Kidney tubule cell (primary cell): ENCODE measurements at regions not wholly inside any gene's neighbourhood (a gene's known extent, or its start where the extent isn't known, plus 50 kb on each side); places are given as distances from the start of the nearest gene placed in this dataset.
"Not testable (repeated sequence)": the region's sequence is repeated elsewhere in the genome, so short reads cannot be mapped to it uniquely, and the experiment has no call there.

Experiments
- DNase-seq: peaks from one replicate; pipeline ENCODE4 v3.0.0-alpha.2; 2018; ENCODE audit warnings: low spot score

DNA sequence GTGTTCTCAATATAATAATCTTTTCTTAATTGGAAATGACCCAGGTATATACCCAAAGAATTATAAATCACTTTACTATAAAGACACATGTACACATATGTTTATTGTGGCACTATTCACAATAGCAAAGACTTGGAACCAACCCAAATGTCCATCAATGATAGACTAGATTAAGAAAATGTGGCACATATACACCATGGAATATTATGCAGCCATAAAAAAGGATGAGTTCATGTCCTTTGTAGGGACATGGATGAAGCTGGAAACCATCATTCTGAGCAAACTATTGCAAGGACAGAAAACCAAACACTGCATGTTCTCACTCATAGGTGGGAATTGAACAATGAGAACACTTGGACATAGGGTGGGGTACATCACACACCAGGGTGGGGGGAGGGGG, 56.8 kb downstream of the SCGB2B2 start:
- DNase-seq, result not testable (repeated sequence)

- no peak for DNase-seq
Measured at GRCh38 chr19:34618410-34618809, 58.5 kb downstream of the SCGB2B2 start.

DNA sequence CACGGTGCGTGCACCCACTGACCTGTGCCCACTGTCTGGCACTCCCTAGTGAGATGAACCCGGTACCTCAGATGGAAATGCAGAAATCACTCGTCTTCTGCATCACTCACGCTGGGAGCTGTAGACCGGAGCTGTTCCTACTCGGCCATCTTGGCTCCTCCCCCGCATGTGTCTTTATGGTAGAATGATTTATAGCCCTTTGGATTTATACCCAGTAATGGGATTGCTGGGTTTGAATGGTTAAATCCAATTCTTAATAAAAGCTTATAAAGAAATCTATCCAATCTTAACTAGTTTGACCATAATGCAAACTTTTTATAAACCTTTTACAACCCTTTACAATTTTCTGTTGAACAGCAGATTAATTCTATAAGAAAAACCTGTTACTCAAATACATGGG, 59.0 kb downstream of the SCGB2B2 start:
- not testable (repeated sequence) for DNase-seq

GRCh38 chr19:34603003-34603402, 74.0 kb downstream of the SCGB2B2 start:
- DNase-seq, result no peak

DNA sequence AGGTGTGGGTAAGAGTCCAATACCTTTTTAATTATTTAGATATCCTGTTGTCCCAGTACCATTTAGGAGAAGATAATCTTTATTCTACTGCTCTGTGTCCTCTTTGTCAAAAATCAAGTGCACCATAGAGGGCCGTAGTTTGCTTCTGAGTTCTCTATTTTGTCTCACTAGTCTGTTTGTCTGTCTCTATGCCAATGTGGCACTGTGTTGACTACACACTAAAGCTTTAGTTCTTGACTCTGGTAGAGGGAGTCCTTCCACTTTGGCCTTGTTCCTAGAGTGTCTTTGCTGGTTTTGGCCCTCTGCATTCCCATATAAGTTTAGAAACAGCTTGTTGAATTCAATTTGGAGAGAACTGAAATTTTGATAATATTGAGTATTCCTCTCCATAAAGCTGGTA, 75.9 kb downstream of the SCGB2B2 start:
- DNase-seq, result no peak

DNA sequence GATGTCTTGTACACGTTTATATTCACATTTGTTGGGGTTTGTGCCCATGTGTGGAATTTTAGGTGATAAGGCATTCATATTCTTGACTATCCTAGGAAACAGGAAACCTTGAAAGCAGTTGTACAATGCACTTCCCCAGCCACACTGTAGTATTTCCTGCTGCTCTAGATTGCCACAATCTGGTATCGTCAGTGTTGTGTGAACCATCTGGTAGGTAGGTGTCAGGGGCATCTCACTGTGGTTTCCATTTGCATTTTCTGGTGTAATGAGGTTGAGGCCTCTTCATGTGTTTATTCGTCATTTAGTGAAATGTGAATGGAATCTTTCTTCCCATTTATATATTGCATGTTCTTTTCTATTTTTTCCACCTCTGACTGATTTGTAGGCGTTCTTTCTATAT, 76.6 kb downstream of the SCGB2B2 start:
- no peak for DNase-seq

GRCh38 chr19:34598217-34599155, 78.5 kb downstream of the SCGB2B2 start:
- DNase-seq, result no peak

DNA sequence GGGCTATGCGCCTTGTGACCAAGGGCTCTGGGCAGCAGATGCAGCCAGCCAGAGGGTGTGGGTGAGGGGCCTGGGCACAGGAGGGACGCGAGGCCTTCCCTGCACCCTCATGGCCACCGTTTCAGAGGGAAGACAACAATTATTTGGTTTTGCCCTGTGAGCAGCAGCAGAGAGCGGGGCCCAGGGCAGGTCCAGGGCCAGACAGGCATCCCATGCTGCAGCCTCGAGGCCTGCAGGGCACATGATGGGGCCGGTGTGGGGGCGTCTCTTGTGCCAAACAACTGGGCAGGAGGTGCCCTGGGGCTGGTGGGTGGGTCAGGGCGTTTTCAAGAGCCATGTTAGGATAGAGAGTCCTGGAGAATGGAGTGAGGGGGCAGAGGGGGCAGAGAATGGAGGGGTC, 79.4 kb downstream of the SCGB2B2 start:
- no peak for DNase-seq

- no peak for DNase-seq
Measured at GRCh38 chr19:34596989-34597388, 80.0 kb downstream of the SCGB2B2 start.

GRCh38 chr19:34596115-34596514, 80.8 kb downstream of the SCGB2B2 start:
- no peak for DNase-seq

GRCh38 chr19:34595683-34596082, 81.3 kb downstream of the SCGB2B2 start:
- DNase-seq, result no peak

DNA sequence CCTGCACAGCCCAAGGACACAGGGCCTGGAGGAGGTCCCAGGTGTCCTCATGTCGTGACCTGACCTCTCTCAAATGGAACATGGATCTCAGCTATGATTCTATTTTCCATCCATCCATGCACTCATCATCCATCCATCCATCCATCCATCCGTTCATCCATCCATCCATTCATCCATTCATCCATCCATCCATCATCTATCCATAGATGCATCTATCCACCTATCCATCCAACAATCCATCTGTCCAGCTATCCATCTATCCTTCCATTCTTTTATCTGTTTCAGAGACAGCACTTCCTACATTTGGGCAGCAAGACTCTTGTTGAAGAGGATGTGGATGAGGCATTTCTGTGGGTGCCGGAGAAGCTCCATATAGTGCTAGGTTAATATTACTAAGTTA, 86.7 kb downstream of the SCGB2B2 start:
- DNase-seq, result no peak

DNA sequence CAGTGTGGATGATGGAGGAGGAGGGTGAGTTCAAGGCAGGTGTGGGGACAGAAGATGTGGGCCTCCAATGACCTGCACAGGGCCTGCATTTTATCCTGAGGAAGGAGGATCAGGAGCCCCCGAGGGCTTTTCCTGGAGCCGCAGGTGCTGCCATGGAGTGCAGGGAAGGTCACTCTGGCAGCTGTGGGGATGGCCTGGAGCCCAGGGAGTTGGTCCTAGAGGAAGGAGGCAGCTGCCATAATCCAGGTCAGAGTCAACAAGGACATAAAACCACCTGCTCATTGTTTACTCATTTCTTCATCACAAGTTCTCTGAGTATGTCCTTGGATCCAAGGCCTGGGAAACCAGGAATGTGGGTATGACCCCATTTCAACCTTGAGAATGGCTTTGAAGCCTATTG, 87.2 kb downstream of the SCGB2B2 start:
- no peak for DNase-seq

GRCh38 chr19:34588846-34589245, 88.1 kb downstream of the SCGB2B2 start:
- no peak for DNase-seq

- DNase-seq, result peak; percentile 73
Measured at GRCh38 chr19:34588249-34588648, 88.7 kb downstream of the SCGB2B2 start.

DNA sequence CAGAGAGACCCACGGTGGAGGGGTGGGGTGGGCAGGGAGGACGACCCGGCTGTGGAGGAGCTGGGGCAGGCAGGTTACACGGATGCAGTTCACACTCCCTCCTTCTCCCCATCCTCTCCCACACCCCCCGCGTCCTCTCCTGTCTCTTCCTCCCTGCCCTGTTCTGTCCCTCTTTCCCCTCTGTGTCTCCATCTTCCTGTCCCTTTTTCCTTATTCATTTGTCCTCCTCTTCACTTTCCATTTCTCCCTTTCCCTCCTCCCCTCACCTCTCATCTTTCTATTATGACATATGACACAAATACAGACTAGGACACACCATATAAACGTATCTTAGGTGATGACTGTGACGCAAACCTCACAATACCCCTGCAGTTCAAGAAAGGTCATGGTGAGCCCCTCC, 96.6 kb downstream of the SCGB2B2 start:
- DNase-seq, result no peak

GRCh38 chr19:34580055-34580336, 97.0 kb downstream of the SCGB2B2 start:
- DNase-seq, result no peak

DNA sequence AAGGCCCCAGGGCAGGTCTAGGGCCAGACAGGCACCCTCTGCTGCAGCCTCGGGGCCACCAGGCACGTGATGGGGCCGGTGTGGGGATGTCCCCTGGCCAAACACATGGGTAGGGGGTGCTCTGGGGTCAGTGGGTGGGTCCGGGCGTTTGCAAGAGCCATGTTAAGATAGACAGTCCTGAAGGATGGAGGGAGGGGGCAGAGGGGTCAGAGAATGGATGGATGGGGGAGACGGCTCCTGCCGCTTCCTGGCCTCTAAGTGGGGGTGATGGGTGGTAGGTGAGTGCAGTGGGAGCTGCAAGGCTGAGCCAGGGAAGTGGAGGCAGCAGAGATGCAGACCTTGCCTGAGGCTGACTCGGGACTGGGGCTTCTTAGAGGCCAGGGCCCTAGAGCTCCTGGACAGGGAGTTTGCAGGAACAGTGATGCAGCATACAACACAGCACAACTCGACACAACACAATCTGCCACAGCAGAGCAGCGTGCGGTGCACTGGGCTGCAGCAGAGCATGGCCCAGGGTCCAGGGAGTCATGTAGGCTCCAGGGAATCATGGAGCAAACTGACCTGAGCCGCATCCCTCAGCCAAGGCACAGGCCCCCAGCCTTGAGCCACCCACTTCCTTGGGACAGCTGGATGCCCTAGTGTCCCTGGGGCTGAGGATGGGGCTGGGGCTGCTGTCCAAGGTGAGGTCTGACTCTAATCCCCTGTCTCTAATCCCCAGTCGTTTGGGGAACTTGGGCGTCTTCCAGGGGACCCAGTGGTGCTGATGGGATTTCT, 97.5 kb downstream of the SCGB2B2 start:
- DNase-seq, result no peak

- no peak for DNase-seq
Measured at GRCh38 chr19:34578751-34579150, 97.2 kb downstream of the WTIP start.

DNA sequence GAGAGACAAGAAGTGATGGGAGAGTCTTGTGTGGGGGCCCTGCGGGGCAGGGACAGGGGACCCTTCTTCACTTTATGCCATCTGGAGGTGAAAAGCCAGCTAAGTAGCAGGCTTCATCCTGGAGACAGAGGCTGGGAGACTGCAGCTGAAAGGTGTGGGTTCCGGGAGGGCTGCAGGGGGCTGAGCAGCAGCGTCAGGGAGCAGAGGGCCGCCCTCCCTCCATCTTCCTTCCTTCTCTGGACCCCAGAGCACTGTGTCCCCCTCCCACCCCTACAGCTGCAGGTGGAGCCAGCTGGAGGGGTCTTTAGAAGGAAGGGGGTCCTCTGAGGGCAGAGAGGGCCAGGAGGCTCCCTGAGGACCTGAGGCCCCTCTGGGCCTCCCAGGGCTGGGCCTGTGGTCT, 96.6 kb downstream of the WTIP start:
- DNase-seq, result no peak

- DNase-seq, result no peak
Measured at GRCh38 chr19:34577531-34578101, 96.1 kb downstream of the WTIP start.

- no peak for DNase-seq
Measured at GRCh38 chr19:34577056-34577455, 95.5 kb downstream of the WTIP start.

- DNase-seq, result no peak
Measured at GRCh38 chr19:34576292-34576691, 94.7 kb downstream of the WTIP start.
